SK-N-MC (cell line): ENCODE measurements at regions not wholly inside any gene's neighbourhood (a gene's known extent, or its start where the extent isn't known, plus 50 kb on each side); places are given as distances from the start of the nearest gene placed in this dataset.
"Not testable (repeated sequence)": the region's sequence is repeated elsewhere in the genome, so short reads cannot be mapped to it uniquely, and the experiment has no call there.

Source experiments
- DNase-seq: peaks from one replicate; pipeline ENCODE4 v3.0.0-alpha.2; 2011; ENCODE audit warnings: low read depth, low spot score
- H3K27ac ChIP-seq: fragments of 200-600 bp; sonication (generic); 2 replicates; pipeline ENCODE4 v1.5.1; 2016; ENCODE audit warnings: mixed run types
- H3K36me3 ChIP-seq: fragments of 200-600 bp; sonication (generic); 2 replicates; pipeline ENCODE4 v1.6.1; 2017; ENCODE audit warnings: antibody characterized with exemption, low read length, mixed read lengths; ENCODE audit not compliant: insufficient read depth
- H3K4me3 ChIP-seq: fragments of 200-600 bp; sonication (generic); 2 replicates; pipeline ENCODE4 v1.5.1; 2016
- H3K9ac ChIP-seq: fragments of 200-600 bp; sonication (generic); 2 replicates; pipeline ENCODE4 v1.8.0; 2017; ENCODE audit warnings: mixed run types, mixed read lengths; ENCODE audit not compliant: insufficient read length
- H3K9me3 ChIP-seq: fragments of 200-600 bp; sonication (generic); 2 replicates; pipeline ENCODE4 v1.6.1; 2017; ENCODE audit warnings: low read depth, mild to moderate bottlenecking, antibody characterized with exemption, low read length, moderate library complexity, mixed read lengths
- EZH2 ChIP-seq: fragments of 200-600 bp; sonication (generic); IDR thresholded peaks from one replicate; pipeline ENCODE4 v1.6.1; 2017; ENCODE audit warnings: antibody characterized with exemption
- FOXP2 ChIP-seq: optimal IDR thresholded peaks from 2 replicates; pipeline ENCODE3; 2011; ENCODE audit warnings: mild to moderate bottlenecking, moderate library complexity; ENCODE audit not compliant: insufficient read depth; ENCODE audit errors: extremely low read length, control extremely low read depth
- POLR2AphosphoS5 ChIP-seq: IDR thresholded peaks from 2 replicates; pipeline ENCODE4 v1.6.1; 2012; ENCODE audit warnings: mild to moderate bottlenecking, low read depth, low read length, borderline replicate concordance

DNA sequence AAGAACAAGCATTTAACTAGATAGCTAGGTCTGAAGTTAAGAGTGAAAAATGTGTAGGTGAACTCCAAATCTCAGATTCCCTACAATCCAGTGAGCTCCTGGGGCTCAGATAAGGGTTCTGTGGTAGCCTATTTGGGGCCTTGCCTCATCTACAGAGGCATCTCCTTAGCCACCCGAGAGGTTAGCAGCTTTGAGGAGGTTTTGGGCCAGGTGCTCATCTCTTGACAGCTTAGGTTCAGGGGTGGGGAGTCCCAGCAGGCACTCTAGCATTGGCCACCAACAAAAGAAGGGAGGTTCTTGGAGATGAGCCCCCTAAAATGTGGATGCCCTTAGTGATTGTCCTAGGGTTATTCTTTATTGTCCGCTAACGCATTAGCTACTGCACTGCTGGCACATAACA, 184.4 kb upstream of the B3GAT1 start:
- H3K27ac ChIP-seq: no peak overlapping the region
- no peaks in the 10 kb centered on the region for H3K9me3 ChIP-seq
- TF ChIP-seq POLR2AphosphoS5: no peak
- TF ChIP-seq EZH2: no peak
- TF ChIP-seq FOXP2: no peak
- DNase-seq: no peak
- no peak overlapping the region for H3K4me3 ChIP-seq
- no peaks in the 10 kb centered on the region for H3K36me3 ChIP-seq
- H3K9ac ChIP-seq: no peak overlapping the region

DNA sequence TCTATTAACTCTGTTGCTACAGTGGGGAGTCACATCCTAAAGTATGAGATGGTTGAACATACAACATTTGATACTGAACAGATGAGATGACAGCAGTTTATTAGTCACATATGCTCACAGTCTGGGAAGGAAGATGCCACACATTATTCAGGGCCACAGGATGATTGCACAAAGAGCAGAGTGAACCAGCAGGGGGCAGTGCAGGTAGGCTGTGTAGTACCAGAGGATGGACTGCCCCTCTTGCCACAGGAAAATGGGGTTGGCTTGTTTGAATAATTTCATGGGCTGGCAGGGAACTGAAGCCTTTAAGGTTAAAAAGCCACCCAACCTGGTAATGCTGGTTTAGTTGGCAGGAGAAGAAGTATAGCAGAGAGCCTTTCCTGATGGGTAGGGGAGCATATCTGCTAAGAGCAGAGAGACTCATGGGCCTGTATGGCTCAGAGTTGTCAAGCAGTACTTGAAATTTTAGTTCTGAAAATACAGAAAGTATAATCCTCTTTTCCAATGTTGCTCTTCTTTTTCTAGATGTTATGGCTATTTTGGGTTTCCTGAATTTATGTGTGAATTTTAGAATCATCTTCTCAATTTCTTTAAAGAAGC, 180.4 kb upstream of the B3GAT1 start:
- DNase-seq: no peak
- H3K4me3 ChIP-seq: no peak overlapping the region
- H3K9me3 ChIP-seq: no peaks in the 10 kb centered on the region
- no peak overlapping the region for H3K27ac ChIP-seq
- H3K9ac ChIP-seq: no peak overlapping the region
- no peaks in the 10 kb centered on the region for H3K36me3 ChIP-seq
- no peak for TF ChIP-seq EZH2
- TF ChIP-seq FOXP2: no peak
- TF ChIP-seq POLR2AphosphoS5: no peak

DNA sequence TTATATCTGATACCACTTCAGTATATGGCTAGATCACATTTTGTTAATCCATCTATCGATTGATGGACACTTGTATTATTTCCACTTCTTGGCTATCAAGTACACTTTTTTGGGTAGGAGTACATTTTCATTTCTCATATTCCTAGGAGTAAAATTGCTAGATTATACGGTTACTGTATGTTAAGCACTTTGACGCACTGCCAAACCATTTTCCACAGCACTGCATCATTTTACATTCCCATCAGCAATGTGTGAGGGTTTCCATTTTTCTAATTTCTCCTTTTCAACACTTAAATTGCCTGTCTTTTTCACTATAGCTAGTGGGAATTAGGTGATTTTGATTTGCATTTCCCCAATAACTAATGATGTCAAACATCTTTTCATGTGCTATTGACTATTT, 179.3 kb upstream of the B3GAT1 start:
- Histone ChIP-seq H3K27ac (no peak overlapping the region), H3K36me3 (no peaks in the 10 kb centered on the region), H3K9ac (no peak overlapping the region), H3K9me3 (no peaks in the 10 kb centered on the region), H3K4me3 (no peak overlapping the region)
- TF ChIP-seq EZH2 (no peak), POLR2AphosphoS5 (no peak), FOXP2 (no peak)
- no peak for DNase-seq

DNA sequence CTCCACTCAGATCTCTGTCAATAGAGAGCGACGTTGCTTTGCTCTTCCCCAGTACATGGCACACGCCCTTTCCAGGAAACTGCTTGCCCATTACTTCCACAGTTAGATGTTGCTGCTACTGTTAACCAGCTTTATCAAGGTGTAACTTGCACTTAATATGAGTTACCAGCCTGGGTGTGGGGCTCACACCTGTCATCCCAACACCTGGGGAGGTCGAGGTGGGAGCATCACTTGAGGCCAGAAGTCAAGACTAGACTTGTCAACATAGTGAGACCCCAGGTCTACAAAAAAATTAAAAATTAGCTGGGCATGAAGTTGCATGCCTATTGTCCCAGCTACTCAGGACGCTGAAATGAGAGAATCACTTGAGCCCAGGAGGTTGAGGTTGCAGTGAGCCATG, 177.1 kb upstream of the B3GAT1 start:
- Histone ChIP-seq H3K27ac (no peak overlapping the region), H3K4me3 (no peak overlapping the region), H3K36me3 (no peaks in the 10 kb centered on the region), H3K9ac (no peak overlapping the region), H3K9me3 (no peaks in the 10 kb centered on the region)
- TF ChIP-seq POLR2AphosphoS5: no peak
- DNase-seq: no peak

DNA sequence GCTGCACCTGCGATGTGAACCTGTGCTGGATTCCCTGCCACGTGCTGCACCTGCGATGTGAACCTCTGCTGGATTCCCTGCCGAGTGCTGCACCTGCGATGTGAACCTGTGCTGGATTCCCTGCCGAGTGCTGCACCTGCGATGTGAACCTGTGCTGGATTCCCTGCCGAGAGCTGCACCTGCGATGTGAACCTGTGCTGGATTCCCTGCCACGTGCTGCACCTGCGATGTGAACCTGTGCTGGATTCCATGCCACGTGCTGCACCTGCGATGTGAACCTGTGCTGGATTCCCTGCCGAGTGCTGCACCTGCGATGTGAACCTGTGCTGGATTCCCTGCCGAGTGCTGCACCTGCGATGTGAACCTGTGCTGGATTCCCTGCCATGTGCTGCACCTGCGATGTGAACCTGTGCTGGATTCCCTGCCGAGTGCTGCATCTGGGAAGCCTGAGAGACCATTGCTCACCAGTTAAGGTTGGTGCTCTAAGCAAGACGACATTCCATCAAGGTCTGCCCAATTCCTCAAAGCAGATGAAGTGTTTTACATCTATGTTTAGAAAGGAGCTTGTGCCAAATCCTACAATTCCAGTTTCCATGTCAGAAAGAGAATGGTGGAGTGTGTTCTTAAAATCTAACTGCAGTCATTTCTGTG, 176.5 kb upstream of the B3GAT1 start:
- not testable (repeated sequence) for H3K4me3 ChIP-seq, H3K9me3 ChIP-seq, H3K36me3 ChIP-seq, DNase-seq, H3K9ac ChIP-seq, H3K27ac ChIP-seq

DNA sequence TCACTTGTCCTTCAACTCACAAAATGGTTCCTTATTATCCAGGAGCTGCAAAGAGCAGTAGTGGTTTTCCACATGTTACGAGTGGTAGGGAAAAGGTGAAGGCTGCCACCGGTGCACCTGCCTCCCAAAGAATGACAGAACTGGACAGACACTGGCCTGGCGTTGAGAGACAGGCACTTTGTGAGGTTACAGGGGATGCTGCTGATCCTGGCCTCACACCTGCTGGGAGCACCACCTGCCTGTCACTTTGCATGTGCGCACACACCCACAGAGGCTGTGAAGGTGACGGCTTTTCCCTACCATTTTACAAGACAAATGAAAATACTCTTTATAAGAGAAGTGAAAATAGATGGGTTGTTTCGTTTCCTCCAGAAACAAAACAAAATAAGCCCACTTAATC, 175.3 kb upstream of the B3GAT1 start:
- H3K27ac ChIP-seq: no peak overlapping the region
- no peak for DNase-seq
- no peaks in the 10 kb centered on the region for H3K9me3 ChIP-seq
- H3K9ac ChIP-seq: no peak overlapping the region
- no peak for TF ChIP-seq FOXP2
- no peak for TF ChIP-seq EZH2
- no peak for TF ChIP-seq POLR2AphosphoS5
- no peak overlapping the region for H3K4me3 ChIP-seq
- no peaks in the 10 kb centered on the region for H3K36me3 ChIP-seq

- TF ChIP-seq FOXP2 (no peak), POLR2AphosphoS5 (no peak), EZH2 (no peak)
- Histone ChIP-seq H3K36me3 (no peaks in the 10 kb centered on the region), H3K9me3 (no peaks in the 10 kb centered on the region), H3K9ac (no peak overlapping the region), H3K27ac (no peak overlapping the region), H3K4me3 (no peak overlapping the region)
- DNase-seq: no peak
Measured at GRCh38 chr11:134586726-134587125, 174.7 kb upstream of the B3GAT1 start.

DNA sequence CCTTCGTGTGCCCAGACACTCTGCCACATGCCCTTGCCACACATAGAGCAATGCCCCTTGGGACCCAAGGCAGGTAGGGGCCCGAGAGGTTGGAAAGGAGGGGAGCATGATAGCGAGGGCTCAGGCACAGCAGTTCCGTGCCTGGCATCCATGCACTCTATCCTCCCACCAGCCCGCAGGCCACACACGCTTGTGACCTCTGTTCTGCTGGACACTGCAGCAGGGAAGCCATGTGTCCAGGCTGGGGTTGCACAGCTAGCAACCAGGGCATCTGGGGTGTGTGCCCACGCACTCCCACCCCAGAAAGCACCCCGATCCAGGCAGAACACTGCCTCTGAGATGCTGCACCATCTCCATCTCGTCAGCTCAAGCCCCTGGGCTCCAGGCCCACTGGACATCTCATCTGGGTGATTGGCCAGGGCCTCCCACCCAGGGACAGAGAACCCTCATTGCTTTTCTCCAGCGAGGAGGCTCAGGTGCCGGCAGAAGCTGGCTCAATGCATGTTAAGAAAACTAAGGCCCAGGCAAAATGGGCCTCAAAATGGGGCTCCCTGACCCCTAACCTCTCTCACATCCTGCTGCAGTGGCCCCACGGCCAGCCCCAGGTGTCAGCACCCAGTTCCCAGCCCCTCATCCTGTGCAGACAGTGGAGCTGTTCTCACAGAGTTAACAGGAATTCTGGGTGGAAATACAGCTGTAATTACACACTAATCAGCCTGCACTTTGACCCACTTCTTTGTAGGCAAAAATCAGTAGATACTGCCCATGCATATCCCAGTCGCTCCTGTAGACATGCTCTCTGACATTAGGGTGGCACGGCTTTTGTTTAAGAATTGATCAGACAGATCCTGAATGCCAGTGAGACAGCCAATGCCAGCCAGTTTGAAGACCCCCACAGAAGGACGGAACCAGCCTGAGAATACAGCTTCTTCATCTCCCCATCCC, 173.9 kb upstream of the B3GAT1 start:
- H3K4me3 ChIP-seq: no peak overlapping the region
- H3K9me3 ChIP-seq: no peaks in the 10 kb centered on the region
- no peak for TF ChIP-seq FOXP2
- no peak for TF ChIP-seq EZH2
- no peak for TF ChIP-seq POLR2AphosphoS5
- no peak for DNase-seq
- no peak overlapping the region for H3K27ac ChIP-seq
- H3K36me3 ChIP-seq: no peaks in the 10 kb centered on the region
- H3K9ac ChIP-seq: no peak overlapping the region
